ENCODE measurements at regions not wholly inside any gene's neighbourhood (a gene's known extent, or its start where the extent isn't known, plus 50 kb on each side); places are given as distances from the start of the nearest gene placed in this dataset.

- peak; percentile 57 for DNase-seq (ENCODE audit: low spot score)
Observed at GRCh38 chr7:131107337-131108211, 220.1 kb upstream of the MKLN1 start.

GRCh38 chr7:131108212-131108940, 219.3 kb upstream of the MKLN1 start:
- DNase-seq (ENCODE audit: low spot score): no peak

DNA sequence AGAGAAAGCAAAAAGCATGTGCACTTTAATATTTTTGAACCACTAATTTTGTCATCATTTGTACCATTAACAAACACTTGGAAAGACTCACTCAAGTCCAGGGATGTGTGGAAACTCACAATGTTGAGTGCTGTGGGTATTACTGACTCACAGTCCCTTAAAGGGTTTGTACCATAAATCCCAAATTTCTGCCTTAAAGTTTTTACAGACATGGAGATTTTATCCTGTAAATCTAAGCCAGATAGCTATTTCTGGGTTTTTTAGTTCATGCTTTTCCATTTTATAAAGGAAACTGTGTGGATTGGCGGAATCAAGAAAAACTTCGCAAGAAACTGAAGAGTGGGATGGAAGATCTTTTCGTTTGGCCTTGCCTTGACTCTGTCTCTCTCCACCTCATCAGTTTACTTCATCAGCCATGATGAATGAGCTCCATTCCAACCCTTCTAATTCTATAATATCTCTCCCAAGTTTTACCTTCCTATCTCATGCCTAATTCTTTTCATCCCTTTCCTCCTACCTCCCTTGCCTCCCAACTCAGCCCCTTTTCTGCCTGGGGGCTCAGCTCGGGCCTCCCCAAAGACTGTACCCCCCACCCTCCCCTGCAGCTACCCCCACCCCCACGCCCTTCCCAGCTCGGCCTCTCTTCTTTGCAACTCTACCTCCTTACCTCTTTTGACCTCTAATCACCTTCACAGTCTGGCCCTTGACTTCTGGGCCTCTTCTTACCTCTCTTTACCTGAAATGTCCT, 218.5 kb upstream of the MKLN1 start:
- no peak for DNase-seq (ENCODE audit: low spot score)

DNA sequence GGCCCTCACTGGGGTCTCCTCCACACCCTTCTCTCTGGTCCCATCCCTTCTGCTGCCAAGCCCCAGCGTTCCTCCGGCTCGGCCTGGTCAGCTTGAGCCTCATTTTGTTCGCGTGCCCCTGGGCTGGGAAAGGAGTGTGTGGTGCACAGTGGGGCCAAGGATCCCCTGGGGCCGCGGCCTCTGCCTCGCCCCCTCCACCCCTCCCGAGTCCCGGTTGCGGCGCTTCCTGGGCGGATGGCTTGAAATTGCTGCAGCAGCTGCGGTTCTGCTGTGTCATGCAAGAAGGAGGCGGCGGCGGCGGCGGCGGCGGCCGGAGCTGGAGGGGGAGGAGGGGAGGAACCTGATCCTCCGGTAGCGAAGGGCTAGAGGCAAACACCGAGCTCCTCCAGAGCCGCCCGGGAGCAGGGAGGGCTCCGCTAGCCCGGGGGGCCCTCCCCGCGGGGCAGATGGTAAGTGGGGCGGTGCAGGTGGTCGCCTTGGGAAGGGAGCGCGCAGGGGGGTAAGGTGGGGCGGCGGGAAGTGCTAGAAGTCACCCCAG, 217.8 kb upstream of the MKLN1 start:
- peak; percentile 53 for DNase-seq (ENCODE audit: low spot score)

DNA sequence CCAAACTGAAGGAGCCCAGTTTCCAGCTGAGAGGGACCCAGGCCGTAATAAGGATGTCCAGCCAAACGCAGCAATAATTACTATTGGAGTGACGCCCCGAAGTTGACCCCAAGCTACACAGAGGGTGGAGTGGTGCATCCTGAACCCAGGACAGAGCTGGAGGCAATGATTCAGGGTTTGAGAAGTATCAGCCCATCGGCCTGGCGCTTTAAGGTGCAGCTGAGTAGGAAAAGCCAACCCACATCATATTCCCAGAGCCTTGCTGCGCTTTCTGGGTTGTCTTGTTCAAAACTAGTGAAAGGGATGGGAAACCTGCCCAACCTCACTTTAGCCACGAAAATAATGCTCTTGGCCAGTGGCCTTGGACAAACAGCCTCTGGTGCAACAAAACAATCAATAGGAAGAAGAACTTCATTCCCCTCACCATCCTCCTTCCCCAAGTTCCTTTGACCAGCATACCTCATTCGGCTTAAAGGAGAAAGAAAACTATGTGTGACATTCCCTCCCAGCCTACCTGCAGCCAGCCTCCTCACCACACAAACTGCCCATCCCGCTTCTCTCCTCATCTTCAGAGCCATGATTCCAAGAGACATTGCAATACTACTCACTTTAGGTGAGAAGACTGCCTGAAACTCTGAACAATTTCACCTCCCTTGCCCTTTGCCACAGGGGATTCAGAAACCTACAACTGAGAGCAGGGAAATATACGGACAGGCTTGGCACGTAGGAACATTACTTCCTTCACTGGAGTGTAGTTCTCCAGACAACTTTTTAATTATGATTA, 217.2 kb upstream of the MKLN1 start:
- DNase-seq (ENCODE audit: low spot score): peak; percentile 18

- peak; percentile 41 for DNase-seq (ENCODE audit: low spot score)
Observed at GRCh38 chr7:131111081-131111576, 216.5 kb upstream of the MKLN1 start.

DNA sequence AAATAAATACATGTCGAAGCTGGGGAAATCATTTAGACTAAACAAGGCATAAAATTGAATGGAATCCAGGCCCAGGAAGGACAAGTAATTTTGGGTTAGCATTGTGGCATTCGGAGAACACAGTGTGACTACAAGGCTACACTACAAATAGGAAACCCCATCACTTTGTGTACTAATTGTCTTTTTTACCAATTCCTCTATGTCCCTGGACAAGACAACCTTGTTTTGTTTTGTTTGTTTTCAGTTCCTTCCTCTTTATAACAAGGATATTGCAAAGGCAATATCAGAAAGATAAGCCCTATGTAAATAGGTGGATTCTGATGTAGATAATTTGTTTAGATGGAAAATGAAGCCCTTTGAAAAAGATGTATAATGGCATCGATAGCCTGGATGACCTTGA, 215.9 kb upstream of the MKLN1 start:
- DNase-seq (ENCODE audit: low spot score): no peak

DNA sequence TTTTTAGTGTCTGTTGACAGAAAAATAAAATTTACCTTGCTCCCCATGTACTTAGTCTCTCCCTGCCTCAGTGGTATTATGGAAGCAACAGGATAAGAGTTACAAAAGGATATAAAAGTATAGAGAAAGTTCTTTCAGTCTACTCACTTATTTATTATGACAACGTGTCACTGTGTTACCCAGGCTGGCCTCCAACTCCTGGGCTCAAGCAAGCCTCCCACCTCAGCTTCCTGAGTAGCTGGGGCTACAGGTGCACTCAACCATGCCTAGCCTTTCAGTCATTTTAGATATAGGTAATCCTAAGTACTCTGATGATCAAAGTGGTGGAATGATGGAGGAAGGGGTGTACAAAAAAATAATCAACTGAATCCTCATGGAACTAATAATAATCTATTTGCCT, 215.2 kb upstream of the MKLN1 start:
- DNase-seq (ENCODE audit: low spot score): no peak

DNA sequence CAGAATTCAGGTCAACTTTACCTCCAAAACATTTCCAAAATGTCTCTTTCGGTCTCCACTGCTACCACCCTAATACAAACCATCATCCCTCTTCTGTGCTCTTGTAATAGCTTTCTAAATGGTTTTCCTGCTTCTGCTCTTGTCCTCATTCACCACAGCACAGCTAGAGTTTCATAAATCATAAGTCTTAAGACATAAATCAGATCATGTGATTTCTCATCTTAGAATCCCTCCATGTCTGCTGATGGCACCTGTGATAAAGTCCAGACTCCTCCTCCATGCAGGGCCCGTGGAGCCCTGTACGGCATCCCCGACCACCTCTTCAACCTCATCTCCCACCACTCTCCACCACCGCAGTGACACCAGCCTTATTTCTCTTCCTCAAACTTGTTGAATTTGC, 212.3 kb upstream of the MKLN1 start:
- DNase-seq (ENCODE audit: low spot score): no peak

GRCh38 chr7:131117439-131117838, 210.2 kb upstream of the MKLN1 start:
- DNase-seq (ENCODE audit: low spot score): no peak

DNA sequence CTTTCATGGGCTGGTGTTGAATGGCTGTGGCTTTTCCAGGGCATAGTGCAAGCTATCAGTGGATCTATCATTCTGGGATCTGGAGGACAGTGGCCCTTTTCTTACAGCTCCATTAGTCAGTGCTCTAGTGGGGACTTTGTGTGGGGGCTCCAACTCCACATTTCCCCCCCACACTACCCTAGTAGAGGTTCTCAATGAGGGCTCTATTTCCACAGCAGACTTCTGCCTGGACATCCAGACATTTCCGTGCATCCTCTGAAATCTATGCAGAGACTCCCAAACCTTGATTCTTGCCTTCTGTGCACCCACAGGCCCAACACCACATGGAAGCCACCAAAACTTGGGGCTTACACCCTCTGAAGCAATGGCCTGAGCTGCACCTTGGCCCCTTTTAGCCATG, 208.3 kb upstream of the MKLN1 start:
- DNase-seq (ENCODE audit: low spot score): no peak

DNA sequence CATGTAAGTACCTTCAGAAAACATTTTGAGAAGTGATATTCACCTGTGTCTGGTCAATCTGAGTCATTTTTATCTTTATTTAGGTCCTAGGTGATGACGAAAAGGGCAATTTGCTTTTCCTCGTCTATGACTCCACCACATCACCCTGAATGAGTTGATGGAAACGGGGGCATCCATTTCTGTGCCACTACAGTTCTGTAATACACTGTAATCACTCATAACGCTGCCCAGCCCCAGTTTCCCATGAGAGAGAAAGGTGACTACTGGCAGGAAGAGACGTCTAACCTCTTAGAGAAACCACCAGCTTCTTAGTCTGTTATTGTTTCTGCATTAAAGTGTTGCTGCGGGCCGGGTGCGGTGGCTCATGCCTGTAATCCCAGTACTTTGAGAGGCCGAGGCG, 205.3 kb upstream of the MKLN1 start:
- no peak for DNase-seq (ENCODE audit: low spot score)

DNA sequence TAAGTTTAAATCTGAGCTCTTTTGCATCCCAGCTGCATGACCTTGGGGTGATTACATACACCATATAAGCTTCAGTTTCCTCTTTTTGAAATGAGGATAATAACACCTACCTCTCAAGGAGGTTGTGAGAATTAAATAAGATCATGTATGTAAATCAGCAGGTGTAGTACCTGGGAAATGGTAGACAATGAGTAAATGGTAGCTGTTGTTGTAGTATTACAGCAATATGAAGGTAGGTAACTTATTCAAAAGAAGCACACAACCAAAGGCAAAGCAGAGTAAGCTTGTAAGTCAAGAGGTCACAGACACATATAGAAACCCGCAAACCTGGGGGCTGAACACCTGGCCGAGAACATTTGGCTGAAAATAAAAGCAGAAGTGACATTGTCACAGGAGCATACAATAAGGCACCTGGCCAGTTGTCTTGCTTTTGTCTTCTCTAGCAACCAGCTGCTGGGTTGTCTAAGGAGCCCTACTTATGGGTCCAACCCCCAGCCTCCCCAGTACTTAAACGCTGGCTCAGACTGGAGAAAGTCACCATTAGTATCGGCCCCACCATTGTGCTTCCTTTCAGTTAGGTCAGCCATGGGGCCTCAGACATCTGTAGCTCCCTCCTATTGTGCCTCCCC, 203.6 kb upstream of the MKLN1 start:
- DNase-seq (ENCODE audit: low spot score): no peak

GRCh38 chr7:131124867-131125266, 202.8 kb upstream of the MKLN1 start:
- DNase-seq (ENCODE audit: low spot score): no peak

DNA sequence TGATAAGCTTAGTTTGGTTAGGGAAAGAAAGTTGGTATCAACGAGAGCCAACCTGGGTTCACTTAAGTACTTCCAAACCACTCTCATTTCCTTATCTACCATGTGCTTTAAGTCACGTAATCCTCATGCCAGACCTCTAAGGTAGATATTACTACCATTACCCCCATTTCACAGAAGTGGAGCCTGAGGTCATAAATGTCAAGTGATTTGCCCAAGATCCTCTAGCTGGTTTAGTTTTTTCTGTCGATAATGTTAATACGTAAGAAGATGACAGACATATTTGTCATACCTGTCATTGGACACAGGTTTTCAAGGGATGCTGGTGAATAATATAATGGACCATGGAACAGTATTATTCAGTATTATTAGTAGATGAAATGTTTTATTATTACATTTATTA, 197.4 kb upstream of the MKLN1 start:
- no peak for DNase-seq (ENCODE audit: low spot score)

- DNase-seq (ENCODE audit: low spot score): no peak
Observed at GRCh38 chr7:131131012-131131745, 196.5 kb upstream of the MKLN1 start.

DNA sequence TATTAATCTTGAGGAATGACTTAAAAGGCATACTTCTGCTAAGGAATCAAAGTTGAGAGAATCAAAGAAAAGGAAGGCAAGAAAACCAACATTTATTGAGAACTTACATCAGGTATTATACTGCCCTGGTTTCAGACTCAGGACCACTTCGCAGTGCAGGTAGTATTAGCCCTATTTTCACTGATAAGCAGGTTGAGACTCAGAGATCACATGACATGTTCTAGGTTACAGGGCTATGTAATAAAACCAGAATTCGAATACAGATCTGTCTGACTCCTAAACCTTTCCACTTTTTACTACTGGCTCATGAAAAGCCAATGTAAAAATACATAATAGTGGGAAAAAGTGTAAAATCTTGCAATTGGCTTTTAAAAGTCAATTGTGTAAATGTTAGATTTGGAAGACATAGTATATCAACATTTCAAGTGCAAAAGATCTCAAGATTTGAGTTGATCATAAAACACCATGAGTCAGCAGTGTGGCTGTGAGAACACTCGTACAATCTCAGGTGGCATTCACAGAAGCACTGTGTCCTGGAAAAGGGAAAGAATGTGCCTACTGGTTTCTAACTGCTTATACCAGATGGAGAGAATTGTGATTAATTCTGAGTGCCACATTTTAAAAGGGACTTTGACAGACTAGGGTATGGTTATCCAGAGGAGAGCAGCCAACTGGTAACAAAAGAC, 195.8 kb upstream of the MKLN1 start:
- DNase-seq (ENCODE audit: low spot score): peak; percentile 27

DNA sequence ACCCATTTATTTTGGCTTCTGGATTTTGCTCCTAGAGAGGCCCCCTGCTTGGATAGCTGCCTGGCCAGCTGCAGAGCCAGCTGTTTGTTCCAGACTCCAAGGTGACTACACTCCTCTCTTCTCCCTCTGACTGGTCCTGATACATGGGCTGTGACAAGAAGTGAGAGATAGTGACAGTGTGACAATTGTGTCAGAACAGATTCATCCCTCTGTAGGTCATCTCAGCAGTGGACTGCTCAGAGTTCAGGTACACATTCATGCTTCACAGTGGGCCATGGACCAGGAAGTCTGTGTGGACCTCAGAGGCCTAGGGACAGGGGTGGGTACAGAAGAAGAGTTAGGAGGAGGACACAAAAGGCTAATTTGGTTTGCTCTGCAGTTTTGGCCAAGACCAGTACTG, 188.2 kb upstream of the MKLN1 start:
- no peak for DNase-seq (ENCODE audit: low spot score)

DNA sequence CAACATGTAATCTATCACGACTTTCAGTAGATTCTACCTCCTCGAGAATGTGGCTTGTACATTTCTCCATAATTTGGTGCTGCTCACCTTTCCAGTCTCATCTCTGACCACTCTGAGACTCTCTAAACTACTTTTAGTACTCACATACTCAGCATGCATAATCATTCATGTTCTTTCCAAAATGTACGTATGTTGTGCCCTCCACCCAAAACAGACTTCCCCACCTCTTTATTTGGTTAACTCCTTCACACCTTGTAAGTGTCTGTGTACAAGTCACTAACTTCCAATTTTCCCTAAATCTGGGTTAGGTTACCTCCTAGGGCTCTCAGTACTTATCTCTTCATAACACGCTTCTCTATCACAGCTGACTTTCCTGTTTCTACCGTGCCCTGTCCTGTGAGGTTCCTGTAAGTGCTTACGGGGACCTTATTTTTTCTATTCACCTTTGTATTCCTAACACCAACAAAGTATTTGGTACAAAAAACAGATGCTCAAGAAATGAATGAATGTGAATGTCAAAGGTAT, 186.2 kb upstream of the MKLN1 start:
- DNase-seq (ENCODE audit: low spot score): no peak

Measured in A172 (cell line).